A549 (cell line): ENCODE measurements at regions not wholly inside any gene's neighbourhood (a gene's known extent, or its start where the extent isn't known, plus 50 kb on each side); places are given as distances from the start of the nearest gene placed in this dataset.

ENCODE experiments used
- ATAC-seq, 2 experiments: fragments of 200-7000 bp in 1 of 2; fragments of >200 bp in 1 of 2; cut with Nextera tagmentation in 1 of 2; cut with Tn5 transposase in 1 of 2; 3 replicates each; pipeline versions ENCODE4 v1.8.0 to v1.9.1; 2018 to 2020; ENCODE audit warnings: mild to moderate bottlenecking in 1 of 2, moderate library complexity in 1 of 2
- CTCF ChIA-PET: fragments of 300-600 bp; sonication (Branson Sonifier 250); formaldehyde crosslinking; extraction: SDS; loops from one replicate; lab custom pipeline; 2021; ENCODE audit warnings: antibody characterized with exemption, inconsistent platforms; lab: Yijun Ruan, JAX
- POLR2A ChIA-PET: fragments of 350-600 bp; formaldehyde crosslinking; extraction: SDS; loops from one replicate; lab custom pipeline; 2021; ENCODE audit warnings: antibody characterized with exemption, inconsistent platforms; lab: Yijun Ruan, JAX
- DNase-seq, 2 experiments: peaks; one replicate each; pipeline versions ENCODE4 v3.0.0 to v3.0.0-alpha.2; 2011 to 2016; ENCODE audit warnings: low read depth in 1 of 2, low spot score in 1 of 2
- FAIRE-seq: peaks from 2 replicates; lab custom pipeline; 2011; peaks lifted over from hg19 to GRCh38; lab: Jason Lieb, UNC
- H3K27ac ChIP-seq, 2 experiments: fragments of >200 bp; sonication (Bioruptor Twin); formaldehyde crosslinking; 3 replicates each; pipeline ENCODE4 v1.5.1; 2016 to 2017
- H3K4me1 ChIP-seq: fragments of >200 bp; sonication (Bioruptor Twin); formaldehyde crosslinking; 3 replicates; pipeline ENCODE4 v1.6.1; 2016
- H3K4me2 ChIP-seq: fragments of >200 bp; sonication (Bioruptor Twin); formaldehyde crosslinking; 3 replicates; pipeline ENCODE4 v1.6.1; 2016
- H3K4me3 ChIP-seq: fragments of >200 bp; sonication (Bioruptor Twin); formaldehyde crosslinking; 3 replicates; pipeline ENCODE4 v1.5.1; 2016
- H3K9me3 ChIP-seq: fragments of >200 bp; sonication (Bioruptor Twin); formaldehyde crosslinking; 3 replicates; pipeline ENCODE4 v1.6.1; 2016
- ATOH8 ChIP-seq: fragments of 250-450 bp; sonication (Bioruptor Pico); IDR thresholded peaks from 2 replicates; pipeline ENCODE4 v1.5.0; 2020; ENCODE audit warnings: low read depth, mild to moderate bottlenecking, moderate library complexity
- BHLHE40 ChIP-seq: IDR thresholded peaks from 2 replicates; pipeline ENCODE4 v1.6.1; 2012; ENCODE audit warnings: low read depth, low read length, inconsistent platforms
- CHD4 ChIP-seq: fragments of 200-600 bp; sonication (generic); IDR thresholded peaks from 2 replicates; pipeline ENCODE4 v1.6.1; 2016; ENCODE audit warnings: antibody characterized with exemption, mild to moderate bottlenecking, borderline replicate concordance
- CTCF ChIP-seq: fragments of >200 bp; sonication (Bioruptor Twin); formaldehyde crosslinking; IDR thresholded peaks from 3 replicates; pipeline ENCODE4 v1.5.1; 2016
- ELK1 ChIP-seq: fragments of 150-350 bp; IDR thresholded peaks from 2 replicates; pipeline ENCODE4 v1.6.1; 2014; ENCODE audit warnings: low read depth, mild to moderate bottlenecking, low read length
- FOXS1 ChIP-seq: fragments of 250-450 bp; sonication (Bioruptor Pico); IDR thresholded peaks from 2 replicates; pipeline ENCODE4 v1.5.0; 2020; ENCODE audit warnings: mild to moderate bottlenecking, moderate library complexity
- GATA3 ChIP-seq: IDR thresholded peaks from 2 replicates; pipeline ENCODE4 v1.6.1; 2012; ENCODE audit warnings: borderline replicate concordance
- HES2 ChIP-seq: fragments of >200 bp; sonication (Bioruptor Twin); formaldehyde crosslinking; IDR thresholded peaks from 2 replicates; pipeline ENCODE4 v1.6.1; 2016
- HOXA7 ChIP-seq: fragments of 250-450 bp; sonication (Bioruptor Pico); IDR thresholded peaks from 2 replicates; pipeline ENCODE4 v1.5.0; 2020; ENCODE audit warnings: mild to moderate bottlenecking, moderate library complexity
- HOXB13 ChIP-seq: fragments of 250-450 bp; sonication (Bioruptor Pico); IDR thresholded peaks from 2 replicates; pipeline ENCODE4 v1.5.0; 2020; ENCODE audit warnings: low read depth, mild to moderate bottlenecking, moderate library complexity
- JUNB ChIP-seq: fragments of >200 bp; sonication (Bioruptor Twin); formaldehyde crosslinking; IDR thresholded peaks from 2 replicates; pipeline ENCODE4 v1.6.1; 2016
- NFE2L2 ChIP-seq: fragments of 150-350 bp; conservative IDR thresholded peaks from 2 replicates; pipeline ENCODE4 v1.6.1; 2014; ENCODE audit warnings: low read length
- NPAS2 ChIP-seq: fragments of 250-450 bp; sonication (Bioruptor Pico); IDR thresholded peaks from 2 replicates; pipeline ENCODE4 v1.8.0; 2022; ENCODE audit warnings: mild to moderate bottlenecking, moderate library complexity, borderline replicate concordance
- PBX3 ChIP-seq: IDR thresholded peaks from 2 replicates; pipeline ENCODE4 v1.6.1; 2012
- POLR2AphosphoS2 ChIP-seq: conservative IDR thresholded peaks from 2 replicates; pipeline ENCODE4 v1.6.1; 2012; ENCODE audit warnings: low read length, improper control_type of control experiment, inconsistent platforms
- RARB ChIP-seq: fragments of 250-450 bp; sonication (Bioruptor Pico); IDR thresholded peaks from 2 replicates; pipeline ENCODE4 v1.8.0; 2021; ENCODE audit warnings: mild to moderate bottlenecking, moderate library complexity
- RNF2 ChIP-seq: fragments of 200-600 bp; sonication (generic); IDR thresholded peaks from 2 replicates; pipeline ENCODE4 v1.6.1; 2016; ENCODE audit warnings: low read depth, mild to moderate bottlenecking, antibody characterized with exemption, moderate library complexity, borderline replicate concordance
- SREBF2 ChIP-seq: fragments of 450-650 bp; IDR thresholded peaks from 2 replicates; pipeline ENCODE4 v1.6.1; 2014; ENCODE audit warnings: mild to moderate bottlenecking, moderate library complexity
- USF2 ChIP-seq: fragments of 450-650 bp; IDR thresholded peaks from 2 replicates; pipeline ENCODE4 v1.6.1; 2014; ENCODE audit warnings: antibody characterized with exemption
- ZC3H11A ChIP-seq: fragments of 450-650 bp; IDR thresholded peaks from 2 replicates; pipeline ENCODE4 v1.6.1; 2014; ENCODE audit warnings: antibody characterized with exemption, mild to moderate bottlenecking
- WGBS: methylation state at CpG from one replicate; pipeline ENCODE4 v1.1.6; 2017; ENCODE audit errors: missing lambda C conversion rate; 5-methylcytosine and 5-hydroxymethylcytosine counted together

- ATAC-seq (no peak), FAIRE-seq (no peak), DNase-seq (no peak)
- WGBS, result 60% methylated on average over 19 of the region's 19 CpGs
- peaks cover 17% of the 10 kb centered on the region; the same call in 2 of the 3 replicates for H3K9me3 ChIP-seq
- ChIA-PET POLR2A (no interaction called here), CTCF (interaction anchor here (1.2 to 2.3 kb wide), 2 partner anchors 28 to 77 kb away, joined by 4 to 11 read pairs; no protein-coding TSS in a partner anchor)
- H3K4me2 ChIP-seq, result no peak overlapping the region
- H3K27ac ChIP-seq, result no peak overlapping the region
- no peak overlapping the region for H3K4me3 ChIP-seq
- TF ChIP-seq BHLHE40 (no peak), CHD4 (no peak), NPAS2 (CRISPR knock-in tag) (no peak), CTCF (no peak), HES2 (no peak), POLR2AphosphoS2 (no peak), JUNB (no peak), SREBF2 (no peak), FOXS1 (CRISPR knock-in tag) (no peak), HOXA7 (CRISPR knock-in tag) (no peak), NFE2L2 (no peak), USF2 (no peak), RNF2 (no peak), GATA3 (no peak), ATOH8 (CRISPR knock-in tag) (no peak), HOXB13 (no peak), RARB (no peak)
- no peaks in the 10 kb centered on the region for H3K4me1 ChIP-seq
These were observed 114.8 kb upstream of the COL5A1 start for GRCh38 chr9:134526584-134527477.

- CTCF ChIA-PET, result interaction anchor here (0.8 to 1.5 kb wide), 3 partner anchors 10 to 367 kb away, joined by 3 to 4 read pairs (median 3); partner anchors contain the start of gene RNU6ATAC
- FAIRE-seq, result no peak
- Histone ChIP-seq H3K4me1 (peaks cover 4% of the 10 kb centered on the region), H3K4me2 (no peak overlapping the region), H3K9me3 (peaks cover 22% of the 10 kb centered on the region; the same call in 2 of the 3 replicates), H3K4me3 (no peak overlapping the region), H3K27ac (no peak overlapping the region)
- POLR2A ChIA-PET, result no interaction called here
- DNase-seq, result no peak
- ATAC-seq, result no peak
- no peak for TF ChIP-seq ELK1
- no peak for TF ChIP-seq PBX3
- TF ChIP-seq ZC3H11A, result no peak
These were observed 110.9 kb upstream of the COL5A1 start for GRCh38 chr9:134530724-134531123.
